ENCODE measurements at regions not wholly inside any gene's neighbourhood (a gene's known extent, or its start where the extent isn't known, plus 50 kb on each side); places are given as distances from the start of the nearest gene placed in this dataset.

- H3K9me3 ChIP-seq (ENCODE audit: control insufficient read depth, low read length), result no peaks in the 10 kb centered on the region
- DNase-seq (no peak), ATAC-seq (no peak)
- no peak overlapping the region for H3K4me3 ChIP-seq (ENCODE audit: low read length)
- intact Hi-C loops (cut with DNase I), result no loop called here
- no peaks in the 10 kb centered on the region for H3K27me3 ChIP-seq (ENCODE audit: control insufficient read depth, insufficient read depth)
- H3K4me1 ChIP-seq (ENCODE audit: control insufficient read depth, insufficient read depth, low read length), result no peaks in the 10 kb centered on the region
- H3K27ac ChIP-seq (ENCODE audit: low read length), result no peak overlapping the region
Measured at GRCh38 chr1:230542054-230542453, 100.2 kb upstream of the COG2 start.

DNA sequence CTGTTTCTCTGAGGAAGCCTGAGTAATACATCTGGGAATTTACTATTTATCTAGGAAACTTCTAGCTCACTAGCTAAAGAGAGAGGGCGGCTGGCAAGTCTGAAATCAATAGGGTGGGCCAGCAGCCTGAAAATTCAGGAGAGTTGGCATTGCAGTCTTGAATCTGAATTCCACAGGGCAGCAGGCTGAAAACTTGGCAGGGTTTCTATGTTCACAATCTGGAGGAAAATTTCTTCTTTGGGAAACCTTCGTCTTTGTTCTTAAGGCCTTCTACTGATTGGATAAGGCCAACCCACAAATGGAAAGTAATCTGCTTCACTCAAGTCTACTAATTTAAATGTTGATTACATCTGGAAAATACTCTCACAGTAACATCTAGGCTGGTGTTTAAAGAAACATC, 101.0 kb upstream of the COG2 start:
- intact Hi-C loops (cut with DNase I), result no loop called here
- no peak for DNase-seq

DNA sequence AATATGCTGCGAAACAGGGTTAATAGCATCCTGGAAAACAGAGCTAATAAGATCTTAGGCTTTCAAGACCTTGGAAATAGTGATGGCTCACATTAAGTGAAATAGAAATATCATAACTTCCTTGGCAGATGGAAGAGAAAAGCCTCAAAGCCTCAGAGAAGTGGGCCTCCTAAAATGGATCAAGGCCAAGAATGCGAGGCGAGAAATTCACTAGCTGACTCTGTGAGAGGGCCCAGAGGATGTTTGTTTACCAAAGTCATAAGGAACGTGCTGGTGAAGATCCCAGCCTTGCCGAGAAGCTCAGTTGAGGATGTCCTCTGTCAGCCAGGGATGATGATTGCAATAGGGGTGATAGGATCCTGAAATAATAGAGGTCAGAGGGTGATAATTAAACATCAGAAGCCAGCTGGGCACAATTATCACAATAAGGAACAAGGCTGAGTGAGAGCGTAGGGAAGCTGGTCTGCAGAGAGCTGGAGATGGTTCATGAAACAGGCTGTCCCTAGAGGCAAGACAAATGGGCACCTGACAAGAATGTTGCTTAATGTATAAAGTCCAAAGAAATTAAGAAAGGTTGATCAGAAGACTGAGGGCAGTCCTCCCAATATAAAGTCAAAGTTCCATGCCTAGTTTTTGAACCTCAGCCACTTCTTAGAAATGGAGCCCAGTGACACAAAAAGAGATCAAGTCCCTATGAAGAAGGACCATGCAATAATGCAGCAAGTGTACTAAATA, 101.7 kb upstream of the COG2 start:
- WGBS, result 51% methylated on average over 6 of the region's 6 CpGs
- Histone ChIP-seq H3K4me3 (ENCODE audit: low read length) (no peak overlapping the region), H3K4me1 (ENCODE audit: control insufficient read depth, insufficient read depth, low read length) (no peaks in the 10 kb centered on the region), H3K27ac (ENCODE audit: low read length) (no peak overlapping the region), H3K9me3 (ENCODE audit: control insufficient read depth, low read length) (no peaks in the 10 kb centered on the region), H3K27me3 (ENCODE audit: control insufficient read depth, insufficient read depth) (no peaks in the 10 kb centered on the region)
- DNase-seq (no peak), ATAC-seq (no peak)
- intact Hi-C loops (cut with DNase I), result no loop called here

More for the DNA sequence above, 101.0 kb upstream of the COG2 start:
- Histone ChIP-seq H3K4me1 (ENCODE audit: control insufficient read depth, insufficient read depth, low read length) (no peaks in the 10 kb centered on the region), H3K27ac (ENCODE audit: low read length) (no peak overlapping the region), H3K9me3 (ENCODE audit: control insufficient read depth, low read length) (no peaks in the 10 kb centered on the region), H3K27me3 (ENCODE audit: control insufficient read depth, insufficient read depth) (no peaks in the 10 kb centered on the region), H3K4me3 (ENCODE audit: low read length) (no peak overlapping the region)
- no peak for ATAC-seq
- WGBS, result 66% methylated on average over 2 of the region's 2 CpGs

DNA sequence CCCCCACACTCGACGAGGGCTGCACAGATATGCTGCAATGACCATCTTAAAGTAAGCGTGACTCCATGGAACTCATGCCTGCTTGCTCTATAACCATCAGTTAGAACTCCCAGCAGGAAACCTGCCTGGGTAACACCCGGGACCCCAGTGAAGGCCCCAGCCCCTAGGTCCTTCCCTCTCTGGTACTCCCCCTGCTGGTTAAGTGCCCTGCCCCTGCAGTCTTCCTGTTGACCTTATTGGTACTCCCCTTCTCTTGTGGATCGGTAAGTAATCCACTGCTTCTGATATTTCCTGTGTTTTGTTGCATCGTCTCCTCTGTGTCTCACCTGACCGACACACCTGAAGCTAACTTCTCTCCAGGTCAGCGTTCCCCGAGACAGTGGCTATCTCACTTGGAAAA, 104.8 kb upstream of the COG2 start:
- intact Hi-C loops (cut with DNase I), result no loop called here
- no peak for ATAC-seq
- 66% methylated on average over 9 of the region's 9 CpGs for WGBS
- H3K27me3 ChIP-seq (ENCODE audit: control insufficient read depth, insufficient read depth), result no peaks in the 10 kb centered on the region
- no peaks in the 10 kb centered on the region for H3K9me3 ChIP-seq (ENCODE audit: control insufficient read depth, low read length)
- H3K4me1 ChIP-seq (ENCODE audit: control insufficient read depth, insufficient read depth, low read length), result no peaks in the 10 kb centered on the region
- no peak overlapping the region for H3K4me3 ChIP-seq (ENCODE audit: low read length)
- H3K27ac ChIP-seq (ENCODE audit: low read length), result no peak overlapping the region
- DNase-seq, result no peak

GRCh38 chr1:230536641-230537155, 105.6 kb upstream of the COG2 start:
- DNase-seq, result no peak
- no peak for ATAC-seq
- H3K4me3 ChIP-seq (ENCODE audit: low read length), result no peak overlapping the region
- H3K27me3 ChIP-seq (ENCODE audit: control insufficient read depth, insufficient read depth), result no peaks in the 10 kb centered on the region
- no peaks in the 10 kb centered on the region for H3K4me1 ChIP-seq (ENCODE audit: control insufficient read depth, insufficient read depth, low read length)
- intact Hi-C loops (cut with DNase I), result no loop called here
- no peak overlapping the region for H3K27ac ChIP-seq (ENCODE audit: low read length)
- 59% methylated on average over 1 of the region's 1 CpG for WGBS
- H3K9me3 ChIP-seq (ENCODE audit: control insufficient read depth, low read length), result no peaks in the 10 kb centered on the region

DNA sequence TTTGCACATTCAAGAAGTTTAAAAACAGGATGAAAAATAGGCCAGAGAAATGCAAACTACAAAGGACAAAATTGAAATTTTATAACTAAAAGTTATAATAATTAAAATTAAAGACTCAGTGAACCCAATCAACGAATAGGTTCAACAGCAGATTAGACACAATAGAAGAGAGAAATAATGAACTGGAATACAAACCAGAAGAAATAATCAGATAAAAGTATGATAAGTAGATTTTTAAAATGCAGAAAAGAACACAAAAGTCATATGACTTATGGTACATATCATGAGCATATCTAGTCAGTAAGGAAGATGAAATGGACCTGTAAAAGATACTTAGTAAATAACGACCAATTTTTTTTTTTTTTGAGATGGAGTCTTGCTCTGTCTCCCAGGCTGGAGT, 108.1 kb upstream of the COG2 start:
- WGBS, result 75% methylated on average over 2 of the region's 2 CpGs
- Histone ChIP-seq H3K4me3 (ENCODE audit: low read length) (no peak overlapping the region), H3K9me3 (ENCODE audit: control insufficient read depth, low read length) (no peaks in the 10 kb centered on the region), H3K27me3 (ENCODE audit: control insufficient read depth, insufficient read depth) (no peaks in the 10 kb centered on the region), H3K4me1 (ENCODE audit: control insufficient read depth, insufficient read depth, low read length) (no peaks in the 10 kb centered on the region), H3K27ac (ENCODE audit: low read length) (no peak overlapping the region)
- no peak for ATAC-seq
- intact Hi-C loops (cut with DNase I), result no loop called here
- DNase-seq, result no peak

- Histone ChIP-seq H3K27ac (ENCODE audit: low read length) (no peak overlapping the region), H3K4me3 (ENCODE audit: low read length) (no peak overlapping the region), H3K4me1 (ENCODE audit: control insufficient read depth, insufficient read depth, low read length) (no peaks in the 10 kb centered on the region), H3K27me3 (ENCODE audit: control insufficient read depth, insufficient read depth) (no peaks in the 10 kb centered on the region), H3K9me3 (ENCODE audit: control insufficient read depth, low read length) (no peaks in the 10 kb centered on the region)
- no peak for DNase-seq
- intact Hi-C loops (cut with DNase I), result no loop called here
- ATAC-seq, result no peak
Measured at GRCh38 chr1:230531103-230531502, 105.0 kb upstream of the PGBD5 start.

DNA sequence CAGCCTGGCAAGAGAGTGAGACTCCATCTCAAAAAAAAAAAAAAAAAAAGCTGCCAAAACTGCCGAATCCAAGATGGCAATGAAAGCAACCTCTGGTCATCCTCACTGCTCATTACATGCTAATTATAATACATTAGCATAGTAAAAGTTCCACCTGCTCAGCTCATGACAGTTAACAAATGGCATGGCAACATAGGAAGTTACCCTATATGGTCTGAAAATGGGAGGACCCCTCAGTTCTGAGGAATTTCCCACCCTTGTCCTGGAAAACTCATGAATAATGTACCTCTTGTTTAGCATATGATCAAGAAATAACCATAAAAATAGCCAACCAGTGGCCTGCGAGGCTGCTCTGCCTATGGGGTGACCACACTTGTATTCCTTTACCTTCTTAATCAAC, 93.1 kb upstream of the PGBD5 start:
- no peaks in the 10 kb centered on the region for H3K27me3 ChIP-seq (ENCODE audit: control insufficient read depth, insufficient read depth)
- ATAC-seq, result no peak
- H3K9me3 ChIP-seq (ENCODE audit: control insufficient read depth, low read length), result no peaks in the 10 kb centered on the region
- 83% methylated on average over 2 of the region's 2 CpGs for WGBS
- DNase-seq, result no peak
- intact Hi-C loops (cut with DNase I), result no loop called here
- H3K4me1 ChIP-seq (ENCODE audit: control insufficient read depth, insufficient read depth, low read length), result no peaks in the 10 kb centered on the region
- no peak overlapping the region for H3K27ac ChIP-seq (ENCODE audit: low read length)
- H3K4me3 ChIP-seq (ENCODE audit: low read length), result no peak overlapping the region

GRCh38 chr1:230518511-230518910, 92.4 kb upstream of the PGBD5 start:
- 72% methylated on average over 5 of the region's 5 CpGs for WGBS
- intact Hi-C loops (cut with DNase I), result no loop called here

DNA sequence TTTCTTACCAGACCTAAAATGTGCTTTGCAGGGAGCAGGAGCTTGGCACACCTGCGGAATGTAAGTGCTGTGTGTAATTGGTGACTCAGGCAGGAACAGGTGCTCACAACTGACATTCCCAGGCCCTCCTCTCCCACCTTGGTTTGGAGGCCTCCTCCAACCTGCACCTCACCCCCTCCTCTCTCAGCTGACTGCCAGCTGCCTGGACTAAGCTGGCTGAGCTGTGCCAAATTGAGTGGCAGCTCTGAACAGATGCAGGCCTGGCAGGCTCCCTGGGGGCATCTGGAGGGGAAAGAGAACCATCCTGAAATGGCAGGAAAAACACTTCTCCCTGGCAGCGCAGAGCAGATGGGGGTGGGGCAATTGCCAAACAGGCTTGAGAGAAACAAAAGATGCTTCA, 91.7 kb upstream of the PGBD5 start:
- H3K27ac ChIP-seq (ENCODE audit: low read length), result no peak overlapping the region
- H3K4me3 ChIP-seq (ENCODE audit: low read length), result no peak overlapping the region
- intact Hi-C loops (cut with DNase I), result no loop called here
- peak; percentile 26 to 42 for ATAC-seq
- H3K9me3 ChIP-seq (ENCODE audit: control insufficient read depth, low read length), result no peaks in the 10 kb centered on the region
- H3K4me1 ChIP-seq (ENCODE audit: control insufficient read depth, insufficient read depth, low read length), result no peaks in the 10 kb centered on the region
- no peak for DNase-seq
- WGBS, result 79% methylated on average over 2 of the region's 2 CpGs
- H3K27me3 ChIP-seq (ENCODE audit: control insufficient read depth, insufficient read depth), result no peaks in the 10 kb centered on the region

More at GRCh38 chr1:230518511-230518910, 92.4 kb upstream of the PGBD5 start:
- ATAC-seq, result no peak
- Histone ChIP-seq H3K27ac (ENCODE audit: low read length) (no peak overlapping the region), H3K4me1 (ENCODE audit: control insufficient read depth, insufficient read depth, low read length) (no peaks in the 10 kb centered on the region), H3K9me3 (ENCODE audit: control insufficient read depth, low read length) (no peaks in the 10 kb centered on the region), H3K27me3 (ENCODE audit: control insufficient read depth, insufficient read depth) (no peaks in the 10 kb centered on the region), H3K4me3 (ENCODE audit: low read length) (no peak overlapping the region)
- DNase-seq, result no peak

DNA sequence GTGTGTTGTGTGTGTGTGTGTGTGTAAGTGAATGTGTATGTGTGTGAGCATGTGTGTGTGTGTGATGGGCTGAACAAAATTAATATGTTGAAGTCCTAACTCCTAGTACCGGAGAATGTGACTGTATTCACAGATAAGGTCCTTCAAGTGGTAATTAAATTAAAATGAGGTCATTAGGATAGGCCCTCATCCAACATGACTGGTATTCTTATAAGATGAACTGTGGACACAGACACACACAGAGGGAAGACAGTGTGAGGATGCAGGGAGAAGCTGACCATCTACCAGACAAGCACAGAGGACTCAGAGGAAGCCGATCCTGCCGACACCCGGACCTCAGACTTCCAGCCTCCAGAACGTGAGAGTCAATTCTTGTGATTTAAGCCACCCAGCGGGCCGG, 91.2 kb upstream of the PGBD5 start:
- ATAC-seq, result peak; percentile 13 to 38
- H3K27ac ChIP-seq (ENCODE audit: low read length), result no peak overlapping the region
- H3K27me3 ChIP-seq (ENCODE audit: control insufficient read depth, insufficient read depth), result no peaks in the 10 kb centered on the region

DNA sequence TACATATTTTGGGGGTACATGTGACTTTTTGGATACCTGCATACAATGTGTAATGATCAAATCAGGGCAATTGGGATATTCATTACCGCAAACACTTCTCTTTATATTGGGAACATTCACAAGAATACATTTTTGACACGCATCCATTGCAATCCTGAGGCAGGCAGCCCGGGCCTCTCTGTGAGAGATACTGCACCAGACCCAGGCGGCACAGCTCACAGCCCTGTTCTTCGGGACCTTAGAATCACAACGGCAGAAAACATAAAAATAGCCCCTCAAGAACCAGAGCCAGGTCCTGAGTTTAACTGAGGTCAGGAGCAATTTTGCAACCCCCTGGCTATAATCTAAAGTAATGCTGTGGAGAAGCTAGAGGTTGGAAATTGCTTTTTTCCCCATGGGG, 90.8 kb upstream of the PGBD5 start:
- WGBS, result 43% methylated on average over 6 of the region's 6 CpGs
- H3K27ac ChIP-seq (ENCODE audit: low read length), result no peak overlapping the region
- no peaks in the 10 kb centered on the region for H3K27me3 ChIP-seq (ENCODE audit: control insufficient read depth, insufficient read depth)
- DNase-seq, result peak in 1 of 3 donors; percentile 40
- no peaks in the 10 kb centered on the region for H3K4me1 ChIP-seq (ENCODE audit: control insufficient read depth, insufficient read depth, low read length)
- peak; percentile 32 to 62 for ATAC-seq
- H3K9me3 ChIP-seq (ENCODE audit: control insufficient read depth, low read length), result no peaks in the 10 kb centered on the region
- H3K4me3 ChIP-seq (ENCODE audit: low read length), result no peak overlapping the region
- intact Hi-C loops (cut with DNase I), result no loop called here

More for the DNA sequence above, 91.2 kb upstream of the PGBD5 start:
- no peaks in the 10 kb centered on the region for H3K4me1 ChIP-seq (ENCODE audit: control insufficient read depth, insufficient read depth, low read length)
- no peak overlapping the region for H3K4me3 ChIP-seq (ENCODE audit: low read length)
- intact Hi-C loops (cut with DNase I), result no loop called here
- no peak for DNase-seq
- 54% methylated on average over 7 of the region's 7 CpGs for WGBS
- no peaks in the 10 kb centered on the region for H3K9me3 ChIP-seq (ENCODE audit: control insufficient read depth, low read length)

All from right cardiac atrium (tissue), 5 donors.